Inflammatory macrophage treated with lipopolysaccharide for 4 hours (primary cell): ENCODE measurements at regions not wholly inside any gene's neighbourhood (a gene's known extent, or its start where the extent isn't known, plus 50 kb on each side); places are given as distances from the start of the nearest gene placed in this dataset.

Source experiments
- DNase-seq: peaks from one replicate; pipeline ENCODE4 v3.0.0-alpha.2; 2020

GRCh38 chr13:99819967-99820366, 151.6 kb downstream of the ZIC5 start:
- DNase-seq: no peak

DNA sequence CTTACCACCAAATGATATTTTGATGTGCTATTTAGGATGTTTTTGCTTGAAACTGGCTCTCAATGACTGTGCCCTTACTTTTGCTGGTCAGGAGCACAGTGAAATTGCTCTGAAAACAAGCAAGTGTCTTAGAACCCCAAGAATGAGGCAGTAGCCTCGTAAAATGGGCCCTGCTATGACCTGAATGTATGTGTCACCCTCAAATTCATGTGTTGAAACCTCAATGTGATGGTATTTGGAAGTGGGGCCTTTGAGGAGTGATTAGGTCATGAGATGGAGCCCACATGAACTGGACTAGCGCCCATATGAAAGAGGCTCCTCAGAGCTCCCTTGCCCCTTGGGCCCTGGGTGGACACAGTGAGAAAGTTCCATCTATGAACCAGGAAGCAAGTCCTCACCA, 155.2 kb downstream of the ZIC5 start:
- DNase-seq: no peak

DNA sequence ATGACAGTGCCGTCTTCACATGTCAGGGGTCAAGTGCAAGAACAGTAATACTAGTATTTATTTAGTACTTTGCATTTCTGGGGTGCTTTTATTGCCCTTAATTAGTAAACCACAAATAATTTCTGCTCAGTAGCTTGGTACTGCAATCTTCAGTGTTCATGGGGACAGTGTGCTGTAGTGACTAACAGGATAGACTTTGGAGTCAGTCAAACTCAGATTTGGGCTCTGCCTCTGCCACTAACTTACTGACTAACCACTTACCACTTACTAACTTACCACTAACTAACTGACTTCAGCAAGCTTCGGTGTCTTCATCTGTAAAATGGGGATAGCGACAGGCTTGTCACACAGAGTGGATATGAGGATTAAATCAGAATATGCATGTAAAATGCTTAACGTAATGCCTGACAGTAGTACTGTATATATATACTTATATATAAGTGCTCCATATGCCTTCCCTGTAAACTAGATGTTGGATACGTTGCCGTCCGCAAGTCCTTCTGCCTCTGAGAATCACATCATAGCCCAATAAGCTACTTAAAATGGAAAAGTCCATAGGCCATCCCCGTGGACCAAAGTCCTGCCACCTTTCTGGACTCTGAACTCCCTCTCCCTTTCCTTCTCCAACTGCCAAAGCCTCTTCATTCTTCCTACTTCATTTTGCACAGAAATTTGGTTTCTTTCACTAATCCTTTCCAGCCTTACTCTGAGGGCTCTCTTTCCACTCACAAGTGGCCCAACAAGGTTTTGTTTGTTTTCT, 158.1 kb downstream of the ZIC5 start:
- DNase-seq: no peak

DNA sequence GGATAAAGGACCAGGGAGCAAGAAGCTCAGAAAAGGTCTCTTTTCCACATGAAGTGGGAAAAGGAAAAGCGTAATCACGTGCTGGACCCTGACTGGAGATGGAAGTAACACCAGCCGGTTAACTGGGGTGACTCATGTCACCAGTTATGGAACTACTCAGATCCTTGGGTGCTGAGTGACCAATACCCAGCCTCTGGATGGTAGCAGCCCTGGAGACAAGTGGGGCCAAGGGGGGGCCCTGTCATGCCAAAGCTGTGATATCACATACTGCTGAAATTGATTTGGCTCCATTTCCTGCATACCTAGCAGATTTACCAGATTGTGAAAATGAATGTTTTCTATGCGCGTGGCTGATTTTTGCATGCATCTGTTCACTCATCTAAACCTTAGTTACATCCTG, 158.9 kb downstream of the ZIC5 start:
- no peak for DNase-seq

- no peak for DNase-seq
Observed at GRCh38 chr13:99811067-99811700, 160.4 kb downstream of the ZIC5 start.

GRCh38 chr13:99809926-99810325, 161.6 kb downstream of the ZIC5 start:
- no peak for DNase-seq

DNA sequence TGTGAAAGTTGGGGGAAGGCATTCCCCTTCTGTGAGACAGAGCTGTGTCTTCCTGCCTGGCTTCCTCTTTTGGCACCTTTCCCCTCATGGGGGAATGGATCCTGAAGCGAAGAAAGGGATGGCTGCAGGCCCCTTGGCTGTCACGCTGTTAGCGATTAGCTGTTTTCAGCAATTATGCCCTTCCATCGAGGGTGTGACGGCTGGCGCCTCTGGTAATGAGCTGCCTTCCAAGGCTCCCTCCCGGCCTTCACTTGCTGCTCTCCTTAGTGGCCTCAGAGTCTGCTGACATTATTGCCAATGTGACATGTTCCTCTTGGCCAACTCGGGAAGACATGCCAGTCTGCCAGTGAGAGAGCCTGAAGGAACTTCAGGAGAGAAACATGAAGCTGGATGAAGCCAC, 162.1 kb downstream of the ZIC5 start:
- no peak for DNase-seq

DNA sequence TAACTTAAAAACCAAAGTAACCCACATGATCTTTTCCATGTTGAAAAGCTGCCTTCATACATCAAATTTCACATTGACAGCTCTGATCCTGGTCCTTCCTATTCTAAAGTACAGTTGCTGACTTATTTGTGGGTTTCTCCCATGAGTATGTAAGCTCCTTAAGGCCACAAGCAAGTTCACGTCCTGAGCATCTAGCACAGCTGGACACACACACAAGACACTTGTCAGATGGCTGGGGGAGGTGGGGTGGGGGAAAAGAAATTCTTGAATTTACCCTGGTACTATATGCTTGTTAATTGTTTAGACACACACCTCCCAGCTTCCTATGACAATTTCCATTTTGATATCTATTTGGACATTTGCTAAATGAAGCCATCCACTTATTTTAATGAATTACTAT, 162.8 kb downstream of the ZIC5 start:
- DNase-seq: no peak

DNA sequence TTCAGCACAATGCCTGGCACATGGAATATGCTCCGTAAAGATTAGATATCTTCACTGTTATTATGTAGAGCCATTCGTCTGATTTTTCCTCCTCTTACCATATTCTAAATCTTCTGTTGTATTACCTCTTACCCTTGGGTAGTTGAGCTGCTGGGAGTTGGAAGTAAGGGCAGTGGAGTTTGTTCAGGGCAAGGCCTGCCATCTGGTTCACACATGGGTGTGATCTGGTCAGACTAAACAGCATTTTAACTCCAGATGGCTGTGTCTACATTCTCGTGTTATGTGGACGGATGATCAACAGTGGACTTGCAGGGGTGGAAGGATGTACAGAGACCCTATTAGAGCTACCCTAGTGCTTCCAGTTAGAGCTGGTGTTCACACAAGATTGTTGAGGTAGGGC, 164.9 kb downstream of the ZIC5 start:
- DNase-seq: no peak

GRCh38 chr13:99805361-99805760, 166.2 kb downstream of the ZIC5 start:
- DNase-seq: no peak

GRCh38 chr13:99803141-99803540, 168.4 kb downstream of the ZIC5 start:
- DNase-seq: no peak

GRCh38 chr13:99802416-99802815, 169.2 kb downstream of the ZIC5 start:
- no peak for DNase-seq

GRCh38 chr13:99800951-99801350, 170.6 kb downstream of the ZIC5 start:
- no peak for DNase-seq

DNA sequence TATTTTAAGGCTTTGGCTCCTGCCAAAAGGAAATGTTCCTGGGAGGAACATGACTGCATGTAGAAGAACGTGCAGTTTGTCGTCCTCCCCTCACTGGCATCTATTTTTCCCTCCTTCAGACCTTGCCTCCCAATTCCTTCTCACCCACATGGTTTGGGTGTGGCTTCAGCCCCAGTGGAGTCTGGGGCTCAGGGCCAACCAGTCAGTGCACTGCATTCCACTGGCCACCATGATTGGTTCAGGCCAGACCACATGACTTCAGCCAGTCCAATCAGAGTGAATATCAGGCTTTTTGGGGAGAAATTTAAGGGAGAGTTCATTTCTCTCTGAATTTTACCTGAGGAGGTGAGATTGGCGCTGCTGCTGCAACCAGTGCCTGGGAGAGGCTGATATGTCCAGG, 171.6 kb downstream of the ZIC5 start:
- DNase-seq: no peak

- no peak for DNase-seq
Observed at GRCh38 chr13:99798756-99799155, 172.8 kb downstream of the ZIC5 start.

- no peak for DNase-seq
Observed at GRCh38 chr13:99797691-99798090, 173.9 kb downstream of the ZIC5 start.

DNA sequence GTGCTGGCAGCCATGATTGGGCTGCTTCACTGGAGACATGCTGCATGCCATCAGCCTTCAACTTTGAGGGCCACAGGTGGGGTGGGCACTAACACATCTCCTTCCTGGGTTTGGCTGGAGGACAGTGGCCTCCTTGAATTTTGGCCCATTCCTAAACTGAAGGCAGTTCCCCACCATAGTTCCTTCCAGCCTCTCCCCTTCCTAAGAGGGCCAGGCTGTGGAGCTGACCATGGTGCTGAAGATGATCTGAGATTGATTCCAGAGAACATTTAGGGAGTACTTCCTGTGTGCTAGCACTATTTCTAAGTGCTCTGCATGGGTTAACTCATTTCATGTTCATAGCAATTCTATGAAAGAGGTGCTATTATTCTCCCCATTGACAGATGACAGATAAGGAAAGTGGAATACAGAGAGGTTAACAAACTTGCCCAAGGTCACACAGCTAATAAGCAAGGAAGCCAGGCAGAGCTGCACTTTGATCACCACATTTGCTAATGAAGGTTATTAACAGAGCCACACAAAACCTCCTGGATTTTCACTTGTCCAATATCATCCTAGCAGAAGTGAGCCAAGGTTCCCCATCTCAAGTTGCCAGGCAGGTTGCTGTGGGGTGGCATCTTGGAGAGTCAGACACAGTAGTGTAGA, 175.3 kb downstream of the ZIC5 start:
- peak; percentile 2 for DNase-seq

- DNase-seq: no peak
Observed at GRCh38 chr13:99792079-99792921, 179.3 kb downstream of the ZIC5 start.

GRCh38 chr13:99782669-99783068, 188.9 kb downstream of the ZIC5 start:
- no peak for DNase-seq

GRCh38 chr13:99778500-99778899, 193.1 kb downstream of the ZIC5 start:
- DNase-seq: no peak

- DNase-seq: no peak
Observed at GRCh38 chr13:99777873-99778272, 193.7 kb downstream of the ZIC5 start.

DNA sequence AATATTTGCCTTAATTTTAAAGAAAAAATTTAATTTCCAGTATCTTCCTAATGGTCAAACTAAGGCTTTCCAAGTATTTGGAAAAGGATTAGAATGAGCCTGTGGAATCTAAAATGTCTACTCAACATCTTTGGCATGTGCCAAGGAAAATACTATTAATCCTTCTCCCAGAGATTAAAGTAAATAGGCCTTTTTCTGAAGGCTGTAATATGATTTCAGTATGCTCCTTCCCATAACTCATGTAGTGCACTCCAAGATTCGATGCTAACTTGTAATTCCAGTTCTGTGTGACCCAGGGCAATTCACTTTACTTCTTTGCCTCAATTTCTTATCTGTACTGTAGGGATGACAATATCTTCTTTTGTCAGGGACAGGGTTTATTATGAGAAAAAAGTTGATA, 196.9 kb downstream of the ZIC5 start:
- no peak for DNase-seq

DNA sequence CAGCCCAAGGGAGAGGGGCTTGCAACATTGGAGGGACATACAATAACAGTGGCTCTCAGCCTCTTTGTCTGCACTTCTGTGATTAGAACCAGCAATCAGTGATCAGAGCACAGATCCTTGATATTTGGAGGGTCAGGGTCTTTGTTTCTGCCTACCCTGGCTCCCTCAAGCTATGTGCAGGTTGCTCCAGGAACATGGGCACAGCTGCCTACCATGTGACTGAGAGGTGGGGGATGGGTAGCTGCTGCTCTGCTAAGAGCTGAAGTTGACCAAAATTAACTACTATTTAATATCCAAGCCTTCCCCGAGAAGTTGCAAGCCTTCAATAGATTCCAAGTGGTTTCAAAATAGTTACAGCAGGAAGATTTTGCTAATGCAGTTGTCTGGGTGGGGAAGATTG, 202.6 kb downstream of the ZIC5 start:
- no peak for DNase-seq
